Liver (tissue), 3 donors: ENCODE measurements at regions not wholly inside any gene's neighbourhood (a gene's known extent, or its start where the extent isn't known, plus 50 kb on each side); places are given as distances from the start of the nearest gene placed in this dataset.

Experiments
- CTCF ChIP-seq: fragments of 150-350 bp; IDR thresholded peaks from 2 replicates; pipeline ENCODE4 v1.5.1; 2017; ENCODE audit warnings: improper control_type of control experiment, low read depth, low read length; ENCODE audit not compliant: missing input control
- EGR1 ChIP-seq, 2 donors: IDR thresholded peaks; 2 replicates each; pipeline ENCODE4 v1.6.1; 2016 to 2018; ENCODE audit warnings: antibody characterized with exemption in 2 of 2, low read depth in 2 of 2
- GABPA ChIP-seq, 2 donors: IDR thresholded peaks in 1 of 2; conservative IDR thresholded peaks in 1 of 2; 2 replicates each; pipeline ENCODE4 v1.6.1; 2016; ENCODE audit warnings: antibody characterized with exemption in 2 of 2, mild to moderate bottlenecking in 1 of 2, moderate library complexity in 1 of 2
- HNF4G ChIP-seq: IDR thresholded peaks from 2 replicates; pipeline ENCODE4 v1.6.1; 2016; ENCODE audit warnings: antibody characterized with exemption
- MAX ChIP-seq: IDR thresholded peaks from 2 replicates; pipeline ENCODE4 v1.6.1; 2016; ENCODE audit warnings: antibody characterized with exemption
- RXRA ChIP-seq, 2 donors: IDR thresholded peaks; 2 replicates each; pipeline ENCODE4 v1.6.1; 2017 to 2018; ENCODE audit warnings: antibody characterized with exemption in 2 of 2, mild to moderate bottlenecking in 1 of 2
- TAF1 ChIP-seq: conservative IDR thresholded peaks from 2 replicates; pipeline ENCODE4 v1.6.1; 2016; ENCODE audit warnings: antibody characterized with exemption, mild to moderate bottlenecking
- ZBTB33 ChIP-seq: IDR thresholded peaks from 2 replicates; pipeline ENCODE4 v1.6.1; 2016; ENCODE audit warnings: antibody characterized with exemption
- TF ChIP-seq, protein P1 (sequence below): IDR thresholded peaks from 2 replicates; pipeline ENCODE4 v1.6.1; 2016; ENCODE audit warnings: antibody characterized with exemption
- donor health status: healthy.
- donor health status: healthy.

GRCh38 chr11:11035331-11035730 lies 177.5 kb upstream of the ZBED5 start:
- TF ChIP-seq CTCF: no peak
- TF ChIP-seq, protein P1, sequence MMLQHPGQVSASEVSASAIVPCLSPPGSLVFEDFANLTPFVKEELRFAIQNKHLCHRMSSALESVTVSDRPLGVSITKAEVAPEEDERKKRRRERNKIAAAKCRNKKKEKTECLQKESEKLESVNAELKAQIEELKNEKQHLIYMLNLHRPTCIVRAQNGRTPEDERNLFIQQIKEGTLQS: no peak
- TF ChIP-seq GABPA (IDR thresholded peaks at IDR 0.05 in 1 of 2, conservative IDR thresholded peaks at IDR 0.05 in 1 of 2): no peak
- no peak for TF ChIP-seq EGR1 (IDR thresholded peaks at IDR 0.05; ENCODE audit: low read depth in 2 of 2)
- TF ChIP-seq TAF1: no peak
- TF ChIP-seq MAX: no peak
- TF ChIP-seq HNF4G: no peak
- TF ChIP-seq ZBTB33: no peak
- no peak for TF ChIP-seq RXRA (IDR thresholded peaks at IDR 0.05)
